Tibial artery (tissue), 4 donors: ENCODE measurements at regions not wholly inside any gene's neighbourhood (a gene's known extent, or its start where the extent isn't known, plus 50 kb on each side); places are given as distances from the start of the nearest gene placed in this dataset.

Experiments
- DNase-seq, 2 donors: peaks; one replicate each; pipeline ENCODE4 v3.0.0-alpha.2; 2019
- H3K27ac ChIP-seq, 2 donors: fragments of 200-600 bp; sonication (generic) in 1 of 2; 1 replicate in 1 of 2; 2 replicates in 1 of 2; pipeline ENCODE4 v1.5.1; 2018 to 2019; ENCODE audit warnings: mild to moderate bottlenecking in 1 of 2
- H3K27me3 ChIP-seq, 2 donors: fragments of 200-600 bp; sonication (generic) in 1 of 2; one replicate each; pipeline versions ENCODE4 v1.5.1 to v1.6.0; 2016 to 2019
- H3K36me3 ChIP-seq, 3 donors: fragments of 200-600 bp; sonication (generic) in 2 of 3; one replicate each; pipeline ENCODE4 v1.5.1; 2016 to 2019; ENCODE audit warnings: mild to moderate bottlenecking in 2 of 3
- H3K4me1 ChIP-seq, 4 donors: fragments of 200-600 bp; sonication (generic) in 2 of 4; 1 replicate in 3 of 4; 2 replicates in 1 of 4; pipeline ENCODE4 v1.5.1; 2016 to 2019
- H3K4me3 ChIP-seq, 2 donors: fragments of 200-600 bp; sonication (generic) in 1 of 2; 1 replicate in 1 of 2; 2 replicates in 1 of 2; pipeline ENCODE4 v1.5.1; 2018 to 2019; ENCODE audit warnings: mild to moderate bottlenecking in 2 of 2
- H3K9me3 ChIP-seq, 3 donors: fragments of 200-600 bp; sonication (generic) in 1 of 3; one replicate each; pipeline ENCODE4 v1.5.1; 2016 to 2019
- intact Hi-C: fragments of 100-400 bp; cut with DNase I; formaldehyde crosslinking; loops from one replicate; pipeline ENCODE4 v1.15.0; 2023; ENCODE audit warnings: low total_unique reads
- TF ChIP-seq, protein P1 (sequence below), 2 experiments: fragments of 200-600 bp in 1 of 2; fragments of 450-650 bp in 1 of 2; IDR thresholded peaks; one replicate each; pipeline ENCODE4 v1.5.1; 2017 to 2019; ENCODE audit warnings: antibody characterized with exemption in 2 of 2, mild to moderate bottlenecking in 1 of 2, moderate library complexity in 1 of 2

DNA sequence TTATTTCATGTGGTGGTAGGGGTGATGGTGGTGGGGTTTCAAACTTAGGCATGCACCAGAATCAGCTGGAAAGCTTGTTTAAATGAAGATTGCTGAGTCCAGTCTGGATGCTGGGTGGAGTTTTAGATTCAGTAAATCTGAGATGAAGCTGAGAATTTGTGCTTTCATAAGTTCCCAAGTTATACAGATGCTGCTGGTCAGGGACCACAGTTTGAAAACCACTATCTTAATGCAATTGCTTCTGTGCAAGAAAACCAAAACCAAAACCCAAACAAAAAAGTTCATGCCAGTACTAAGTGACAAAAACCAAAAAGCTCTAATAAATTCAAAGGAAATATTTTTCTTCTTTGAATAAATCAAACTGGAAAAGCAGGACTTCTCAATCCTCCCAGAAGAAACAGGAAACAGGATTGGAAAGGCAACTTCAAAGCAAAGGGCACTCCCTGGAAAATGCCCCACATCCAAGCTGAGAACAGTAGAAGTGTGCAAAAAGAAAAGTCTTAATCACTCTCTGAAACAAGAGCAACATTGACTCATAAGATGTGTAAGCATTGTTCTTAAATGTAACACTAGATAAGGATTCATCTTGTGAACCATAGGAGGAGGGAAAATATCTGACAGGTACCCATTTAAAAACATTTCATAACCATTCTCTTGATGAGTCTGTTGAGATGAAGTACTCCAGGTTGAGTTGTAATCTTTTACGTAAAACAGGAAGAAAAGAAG, 481.5 kb upstream of the HSF2 start:
- Histone ChIP-seq H3K4me1 (no peaks in the 10 kb centered on the region), H3K4me3 (no peak overlapping the region), H3K9me3 (no peaks in the 10 kb centered on the region), H3K27ac (no peak overlapping the region), H3K27me3 (no peaks in the 10 kb centered on the region), H3K36me3 (no peaks in the 10 kb centered on the region)
- intact Hi-C loops = no loop called here
- DNase-seq = no peak
- TF ChIP-seq, protein P1, sequence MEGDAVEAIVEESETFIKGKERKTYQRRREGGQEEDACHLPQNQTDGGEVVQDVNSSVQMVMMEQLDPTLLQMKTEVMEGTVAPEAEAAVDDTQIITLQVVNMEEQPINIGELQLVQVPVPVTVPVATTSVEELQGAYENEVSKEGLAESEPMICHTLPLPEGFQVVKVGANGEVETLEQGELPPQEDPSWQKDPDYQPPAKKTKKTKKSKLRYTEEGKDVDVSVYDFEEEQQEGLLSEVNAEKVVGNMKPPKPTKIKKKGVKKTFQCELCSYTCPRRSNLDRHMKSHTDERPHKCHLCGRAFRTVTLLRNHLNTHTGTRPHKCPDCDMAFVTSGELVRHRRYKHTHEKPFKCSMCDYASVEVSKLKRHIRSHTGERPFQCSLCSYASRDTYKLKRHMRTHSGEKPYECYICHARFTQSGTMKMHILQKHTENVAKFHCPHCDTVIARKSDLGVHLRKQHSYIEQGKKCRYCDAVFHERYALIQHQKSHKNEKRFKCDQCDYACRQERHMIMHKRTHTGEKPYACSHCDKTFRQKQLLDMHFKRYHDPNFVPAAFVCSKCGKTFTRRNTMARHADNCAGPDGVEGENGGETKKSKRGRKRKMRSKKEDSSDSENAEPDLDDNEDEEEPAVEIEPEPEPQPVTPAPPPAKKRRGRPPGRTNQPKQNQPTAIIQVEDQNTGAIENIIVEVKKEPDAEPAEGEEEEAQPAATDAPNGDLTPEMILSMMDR (IDR thresholded peaks at IDR 0.05) = no peak

DNA sequence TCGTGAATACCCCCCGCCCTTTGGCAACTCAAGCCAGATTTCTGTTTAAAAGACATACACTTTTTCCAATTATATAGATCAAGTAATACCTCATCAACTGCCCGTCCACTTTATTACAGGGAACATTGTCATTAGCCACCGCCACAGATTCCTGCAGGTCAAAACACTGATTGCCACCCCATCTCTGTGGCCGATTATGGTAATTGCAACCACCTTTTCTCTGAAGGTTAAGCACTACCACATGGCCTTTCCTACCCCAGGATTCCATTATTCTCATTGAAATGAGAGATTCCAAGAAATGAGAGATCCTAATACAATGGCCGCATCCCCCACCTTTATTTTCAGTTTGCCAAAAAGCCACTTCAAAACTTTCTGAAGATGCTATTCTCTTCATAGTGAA, 478.8 kb upstream of the HSF2 start:
- intact Hi-C loops = no loop called here

DNA sequence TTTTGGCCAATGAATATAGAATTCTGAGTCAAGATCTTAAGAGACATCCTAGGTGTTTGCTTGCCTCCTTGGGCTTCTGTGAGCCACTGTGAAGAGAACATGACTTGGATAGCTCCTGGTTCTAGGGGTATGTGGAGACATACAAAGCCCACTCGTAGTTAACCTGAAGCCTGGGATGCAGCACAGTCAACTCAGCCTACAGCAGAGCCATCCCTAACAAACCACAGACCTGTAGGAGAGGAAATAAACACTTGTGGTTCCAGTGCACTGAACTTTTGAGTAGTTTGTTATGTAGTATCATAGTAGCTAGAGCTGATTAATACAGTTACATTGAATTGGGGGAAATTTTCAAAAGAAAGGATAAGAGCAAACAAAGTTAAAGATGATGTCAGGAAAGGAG, 474.4 kb upstream of the HSF2 start:
- intact Hi-C loops = no loop called here
- TF ChIP-seq, protein P1 (IDR thresholded peaks at IDR 0.05) = no peak
- Histone ChIP-seq H3K4me1 (peaks cover 0 to 6% (median 0%) of the 10 kb centered on the region in 4 donors), H3K9me3 (no peaks in the 10 kb centered on the region), H3K27ac (no peak overlapping the region), H3K36me3 (no peaks in the 10 kb centered on the region), H3K27me3 (no peaks in the 10 kb centered on the region), H3K4me3 (no peak overlapping the region)
- DNase-seq = no peak

More for the DNA sequence above, 478.8 kb upstream of the HSF2 start:
- Histone ChIP-seq H3K9me3 (no peaks in the 10 kb centered on the region), H3K4me3 (no peak overlapping the region), H3K4me1 (peaks cover 0 to 3% (median 0%) of the 10 kb centered on the region in 4 donors), H3K36me3 (no peaks in the 10 kb centered on the region), H3K27ac (no peak overlapping the region), H3K27me3 (no peaks in the 10 kb centered on the region)
- TF ChIP-seq, protein P1 (IDR thresholded peaks at IDR 0.05) = no peak
- no peak for DNase-seq

DNA sequence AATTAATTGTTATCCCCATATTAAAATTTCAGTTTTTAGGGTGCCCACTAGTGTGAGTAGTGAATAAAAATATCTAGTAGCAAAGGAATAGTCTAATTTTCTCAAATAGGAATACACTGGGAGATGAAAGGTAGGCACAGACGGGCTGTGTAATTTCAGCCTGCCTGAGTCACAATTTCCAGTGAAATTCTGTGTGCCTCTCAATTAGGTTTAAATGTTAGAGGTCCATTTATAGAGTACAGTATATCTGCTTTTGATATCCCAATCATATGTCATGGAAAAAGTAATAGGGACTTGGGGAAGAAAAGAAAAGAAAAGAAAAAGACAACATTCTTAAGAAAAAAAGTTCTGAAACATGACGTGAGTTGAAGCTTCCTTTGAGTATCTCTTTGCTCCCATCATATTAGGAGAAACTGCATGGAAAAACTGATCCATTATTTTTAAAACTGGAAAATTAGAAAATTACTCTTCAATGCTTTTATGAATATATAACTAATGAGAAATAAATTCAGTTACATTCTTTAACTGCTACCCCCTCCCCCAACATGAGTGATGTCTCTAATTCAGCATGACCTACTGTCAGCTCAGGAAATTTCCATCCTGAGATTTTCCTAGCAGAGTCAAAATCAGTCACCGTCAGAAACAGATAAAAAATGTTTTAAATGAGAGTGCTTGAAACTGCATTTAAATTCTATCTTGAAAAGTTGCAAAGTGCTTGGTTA, 473.8 kb upstream of the HSF2 start:
- intact Hi-C loops = no loop called here
- no peak for DNase-seq
- Histone ChIP-seq H3K4me1 (peaks cover 0 to 6% (median 0%) of the 10 kb centered on the region in 4 donors), H3K27ac (no peak overlapping the region), H3K36me3 (no peaks in the 10 kb centered on the region), H3K4me3 (no peak overlapping the region), H3K27me3 (no peaks in the 10 kb centered on the region), H3K9me3 (no peaks in the 10 kb centered on the region)
- TF ChIP-seq, protein P1 (IDR thresholded peaks at IDR 0.05) = no peak

DNA sequence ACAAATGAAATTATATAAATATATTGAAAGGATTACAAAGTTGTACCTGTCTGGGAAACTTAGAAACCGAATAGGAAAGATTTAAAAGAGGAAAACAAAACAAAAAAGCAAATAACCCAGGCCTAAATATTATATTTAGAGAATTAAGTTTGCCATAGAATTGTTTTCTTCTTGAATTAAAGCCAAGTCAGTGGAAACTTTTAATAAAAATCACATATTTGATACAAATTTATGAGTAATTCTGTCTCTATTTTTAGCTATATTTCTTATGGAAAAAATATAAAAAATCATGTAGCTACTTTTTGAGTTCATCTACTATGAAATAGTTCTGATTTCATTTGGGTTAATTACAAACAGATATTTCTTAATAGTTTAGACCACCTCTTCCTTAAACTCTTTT, 470.2 kb upstream of the HSF2 start:
- no peaks in the 10 kb centered on the region for H3K27me3 ChIP-seq
- H3K27ac ChIP-seq = no peak overlapping the region
- DNase-seq = no peak
- H3K4me3 ChIP-seq = no peak overlapping the region
- H3K36me3 ChIP-seq = no peaks in the 10 kb centered on the region
- intact Hi-C loops = no loop called here
- TF ChIP-seq, protein P1 (IDR thresholded peaks at IDR 0.05) = no peak
- no peaks in the 10 kb centered on the region for H3K9me3 ChIP-seq
- peaks cover 0 to 20% (median 2%) of the 10 kb centered on the region in 4 donors for H3K4me1 ChIP-seq
